GM10248 (cell line): ENCODE measurements at regions not wholly inside any gene's neighbourhood (a gene's known extent, or its start where the extent isn't known, plus 50 kb on each side); places are given as distances from the start of the nearest gene placed in this dataset.

Source experiments
- CTCF ChIA-PET: fragments of 300-600 bp; sonication (Branson Sonifier 250); formaldehyde crosslinking; extraction: SDS; loops from one replicate; lab custom pipeline; 2021; ENCODE audit warnings: antibody characterized with exemption; lab: Yijun Ruan, JAX
- POLR2A ChIA-PET: fragments of 350-650 bp; sonication (Branson Sonifier 250); formaldehyde crosslinking; extraction: SDS; loops from one replicate; lab custom pipeline; 2020; ENCODE audit warnings: antibody characterized with exemption; lab: Yijun Ruan, JAX
- DNase-seq: peaks from one replicate; pipeline ENCODE4 v3.0.0; 2012; ENCODE audit errors: extremely low spot score
- TF ChIP-seq, protein P1 (sequence below): IDR thresholded peaks from 2 replicates; pipeline ENCODE4 v1.5.1; 2012; ENCODE audit warnings: mild to moderate bottlenecking, low read depth; ENCODE audit errors: extremely low read depth, missing control alignments, control extremely low read depth

- TF ChIP-seq, protein P1, sequence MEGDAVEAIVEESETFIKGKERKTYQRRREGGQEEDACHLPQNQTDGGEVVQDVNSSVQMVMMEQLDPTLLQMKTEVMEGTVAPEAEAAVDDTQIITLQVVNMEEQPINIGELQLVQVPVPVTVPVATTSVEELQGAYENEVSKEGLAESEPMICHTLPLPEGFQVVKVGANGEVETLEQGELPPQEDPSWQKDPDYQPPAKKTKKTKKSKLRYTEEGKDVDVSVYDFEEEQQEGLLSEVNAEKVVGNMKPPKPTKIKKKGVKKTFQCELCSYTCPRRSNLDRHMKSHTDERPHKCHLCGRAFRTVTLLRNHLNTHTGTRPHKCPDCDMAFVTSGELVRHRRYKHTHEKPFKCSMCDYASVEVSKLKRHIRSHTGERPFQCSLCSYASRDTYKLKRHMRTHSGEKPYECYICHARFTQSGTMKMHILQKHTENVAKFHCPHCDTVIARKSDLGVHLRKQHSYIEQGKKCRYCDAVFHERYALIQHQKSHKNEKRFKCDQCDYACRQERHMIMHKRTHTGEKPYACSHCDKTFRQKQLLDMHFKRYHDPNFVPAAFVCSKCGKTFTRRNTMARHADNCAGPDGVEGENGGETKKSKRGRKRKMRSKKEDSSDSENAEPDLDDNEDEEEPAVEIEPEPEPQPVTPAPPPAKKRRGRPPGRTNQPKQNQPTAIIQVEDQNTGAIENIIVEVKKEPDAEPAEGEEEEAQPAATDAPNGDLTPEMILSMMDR: no peak
- CTCF ChIA-PET: interaction anchor here (1.3 kb wide), 1 partner anchor 20 kb away, joined by 4 read pairs; no protein-coding TSS in a partner anchor
- DNase-seq: no peak
- POLR2A ChIA-PET: no interaction called here
These were observed 52.3 kb downstream of the HDGFL1 start for GRCh38 chr6:22621701-22622100.

DNA sequence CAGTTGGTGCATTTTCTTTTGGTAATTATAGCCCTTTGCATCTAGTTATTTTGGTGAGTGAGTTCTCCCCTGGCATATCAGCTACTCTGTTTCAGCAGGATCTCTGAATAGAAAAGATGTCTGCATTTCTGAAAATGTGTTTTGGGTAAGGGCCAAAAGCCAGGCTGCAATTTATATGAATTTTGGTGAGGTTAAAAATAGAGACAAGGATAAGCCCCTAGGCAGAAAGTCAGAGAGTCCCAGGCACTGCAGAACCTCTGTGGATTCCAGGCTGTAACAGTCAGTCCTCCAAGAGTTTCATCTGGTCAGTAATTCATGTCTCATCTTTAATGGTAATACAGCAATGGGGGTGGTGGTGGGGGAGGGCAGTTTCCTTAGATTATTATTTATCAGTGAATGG, 53.0 kb downstream of the HDGFL1 start:
- POLR2A ChIA-PET: no interaction called here
- CTCF ChIA-PET: interaction anchor here (1.3 kb wide), 1 partner anchor 20 kb away, joined by 4 read pairs; no protein-coding TSS in a partner anchor
- no peak for DNase-seq
- TF ChIP-seq, protein P1: no peak

- POLR2A ChIA-PET: no interaction called here
- DNase-seq: no peak
- TF ChIP-seq, protein P1: no peak
- CTCF ChIA-PET: interaction anchor here (1.3 kb wide), 1 partner anchor 19 kb away, joined by 4 read pairs; no protein-coding TSS in a partner anchor
These were observed 53.4 kb downstream of the HDGFL1 start for GRCh38 chr6:22622813-22623212.

- ChIA-PET POLR2A (no interaction called here), CTCF (no interaction called here)
- TF ChIP-seq, protein P1: no peak
- no peak for DNase-seq
These were observed 58.3 kb downstream of the HDGFL1 start for GRCh38 chr6:22627644-22628043.

DNA sequence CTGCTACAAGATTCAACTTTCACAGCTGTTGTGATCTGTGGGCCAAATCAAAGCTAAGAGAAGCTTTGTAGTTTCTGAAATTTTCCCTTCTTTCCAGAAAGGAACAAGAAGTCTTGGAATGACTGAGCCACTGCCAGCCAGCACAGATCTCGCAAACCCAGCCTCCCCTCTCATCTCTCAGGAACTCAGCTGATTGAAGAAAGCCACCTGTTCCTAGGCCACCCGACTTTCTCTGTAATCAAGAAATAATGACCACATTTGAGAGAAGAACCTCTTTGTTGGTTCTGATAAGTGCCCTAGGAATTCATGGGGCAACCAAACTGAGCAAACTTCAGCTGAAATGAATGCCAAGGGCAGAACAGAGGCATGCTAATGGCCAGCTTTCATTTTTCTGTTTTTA, 61.7 kb downstream of the HDGFL1 start:
- TF ChIP-seq, protein P1: no peak
- POLR2A ChIA-PET: no interaction called here
- no peak for DNase-seq
- CTCF ChIA-PET: interaction anchor here (0.9 to 1.5 kb wide), 2 partner anchors 15 to 35 kb away, joined by 4 read pairs; no protein-coding TSS in a partner anchor

DNA sequence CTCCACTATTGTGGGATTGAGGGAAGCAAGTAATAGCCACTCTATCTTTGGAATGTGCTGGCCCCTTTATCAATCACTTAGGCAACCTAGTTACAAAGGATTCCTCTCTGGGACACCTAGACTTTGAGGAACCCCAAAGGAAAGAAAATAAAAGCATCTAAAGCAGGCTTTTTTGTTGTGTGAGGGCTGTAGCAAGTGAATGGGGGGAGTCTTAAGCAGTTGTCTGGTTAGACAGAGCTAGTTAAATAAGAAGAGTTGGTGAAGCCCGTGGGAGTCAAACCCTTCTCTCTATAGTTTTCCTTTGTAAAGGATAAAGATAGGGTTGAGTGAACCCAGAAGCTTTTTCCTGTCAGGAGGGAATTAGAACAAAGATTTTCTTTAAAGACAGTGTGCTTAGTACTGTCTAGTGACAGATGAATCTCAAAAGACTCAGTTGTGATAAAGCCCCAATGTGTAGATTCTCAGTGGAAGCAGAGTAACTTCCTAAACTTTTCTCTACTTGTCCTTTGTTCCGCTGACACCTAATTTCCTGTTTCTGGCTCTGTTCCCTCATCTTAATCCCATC, 63.3 kb downstream of the HDGFL1 start:
- ChIA-PET POLR2A (no interaction called here), CTCF (interaction anchor here (0.7 kb wide), 1 partner anchor 38 kb away, joined by 3 read pairs; no protein-coding TSS in a partner anchor)
- TF ChIP-seq, protein P1: no peak
- DNase-seq: no peak

GRCh38 chr6:22636452-22636851, 67.1 kb downstream of the HDGFL1 start:
- POLR2A ChIA-PET: no interaction called here
- DNase-seq: no peak
- CTCF ChIA-PET: interaction anchor here (1.5 kb wide), 1 partner anchor 13 kb away, joined by 3 read pairs; no protein-coding TSS in a partner anchor
- TF ChIP-seq, protein P1: no peak
